K562 (cell line): ENCODE measurements at regions not wholly inside any gene's neighbourhood (a gene's known extent, or its start where the extent isn't known, plus 50 kb on each side); places are given as distances from the start of the nearest gene placed in this dataset.

ENCODE experiments used
- ATAC-seq: fragments of 200-7000 bp; cut with Tn5 transposase; 3 replicates; pipeline ENCODE4 v1.9.1; 2020; ENCODE audit warnings: moderate library complexity
- BruUV-seq: library from RNA; stranded (reverse); fragments of 400-500 nt; replicated peaks from 2 replicates; lab custom pipeline; 2021; lab: Mats Ljungman, UMichigan
- CTCF ChIA-PET: fragments of 300-600 bp; formaldehyde crosslinking; extraction: SDS; loops from one replicate; lab custom pipeline; 2021; ENCODE audit warnings: low intra/inter-chr PET ratio; lab: Yijun Ruan, JAX
- POLR2A ChIA-PET: fragments of 300-600, 350-650 bp; sonication (Branson Sonifier 250); formaldehyde crosslinking; extraction: SDS; loops from one replicate; lab custom pipeline; 2021; ENCODE audit warnings: antibody characterized with exemption, inconsistent platforms; lab: Yijun Ruan, JAX
- DNase-seq, 4 experiments: peaks; one replicate each; pipeline versions ENCODE4 v3.0.0 to v3.0.0-alpha.2; 2011 to 2018; ENCODE audit warnings: low spot score in 3 of 4, mixed read lengths in 3 of 4; ENCODE audit errors: extremely low read depth in 1 of 4
- FAIRE-seq: peaks from 2 replicates; lab custom pipeline; 2011; peaks lifted over from hg19 to GRCh38; lab: Jason Lieb, UNC
- H2AFZ ChIP-seq: 2 replicates; pipeline ENCODE4 v1.6.0; 2011; ENCODE audit warnings: low read depth, low read length, control low read depth, inconsistent platforms
- H3K27ac ChIP-seq: fragments of 200-600 bp; 3 replicates; pipeline ENCODE4 v1.8.0; 2011; ENCODE audit warnings: low read depth, mild to moderate bottlenecking, control low read depth, inconsistent platforms, low read length, moderate library complexity, mixed read lengths; ENCODE audit errors: extremely low read depth
- H3K27me3 ChIP-seq, 2 experiments: fragments of 300-600 bp in 1 of 2; 2 replicates in 1 of 2; 3 replicates in 1 of 2; pipeline versions ENCODE4 v1.6.0 to v1.8.0; 2011; ENCODE audit warnings: inconsistent platforms in 2 of 2, low read length in 2 of 2, mild to moderate bottlenecking in 1 of 2, mixed read lengths in 1 of 2, moderate library complexity in 1 of 2; ENCODE audit not compliant: control insufficient read depth in 2 of 2, insufficient read depth in 2 of 2
- H3K36me3 ChIP-seq: fragments of 300-600 bp; 3 replicates; pipeline ENCODE4 v1.8.0; 2011; ENCODE audit warnings: mild to moderate bottlenecking, low read length, inconsistent platforms; ENCODE audit not compliant: control insufficient read depth, insufficient read depth
- H3K4me1 ChIP-seq, 2 experiments: fragments of 200-600 bp in 1 of 2; replicated peaks in 1 of 2; 2 replicates in 1 of 2; 3 replicates in 1 of 2; pipeline versions ENCODE4 v1.5.1 to v1.8.0; 2011; ENCODE audit warnings: inconsistent platforms in 2 of 2, low read length in 2 of 2, mild to moderate bottlenecking in 1 of 2, mixed read lengths in 1 of 2, moderate library complexity in 1 of 2; ENCODE audit not compliant: control insufficient read depth in 2 of 2, insufficient read depth in 2 of 2
- H3K4me2 ChIP-seq: 2 replicates; pipeline ENCODE4 v1.6.1; 2011; ENCODE audit warnings: low read length, control low read depth, inconsistent platforms, mixed read lengths; ENCODE audit not compliant: insufficient read depth
- H3K4me3 ChIP-seq: fragments of 200-600 bp; sonication (generic), shearing (Covaris generic); 2 replicates; pipeline ENCODE4 v1.5.1; 2016; ENCODE audit warnings: control low read depth, inconsistent platforms
- H3K79me2 ChIP-seq: fragments of 200-600 bp; 3 replicates; pipeline ENCODE4 v1.8.0; 2011; ENCODE audit warnings: low read length, inconsistent platforms; ENCODE audit not compliant: control insufficient read depth, insufficient read depth
- H3K9ac ChIP-seq, 2 experiments: 2 replicates each; pipeline versions ENCODE4 v1.6.0 to v1.6.1; 2011; ENCODE audit warnings: low read depth in 2 of 2, low read length in 2 of 2, control low read depth in 1 of 2, inconsistent platforms in 1 of 2, mild to moderate bottlenecking in 1 of 2, mixed read lengths in 1 of 2; ENCODE audit not compliant: insufficient read depth in 1 of 2
- H3K9me1 ChIP-seq: one replicate; pipeline ENCODE4 v1.6.0; 2011; ENCODE audit warnings: inconsistent platforms, mild to moderate bottlenecking, low read length, moderate library complexity; ENCODE audit not compliant: control insufficient read depth, insufficient read depth
- H3K9me3 ChIP-seq: replicated peaks from 2 replicates; pipeline ENCODE4 v1.5.1; 2011; ENCODE audit warnings: low read depth, low read length, inconsistent platforms; ENCODE audit not compliant: control insufficient read depth, insufficient read depth
- H4K20me1 ChIP-seq: replicated peaks from 2 replicates; pipeline ENCODE4 v1.6.1; 2011; ENCODE audit warnings: low read length, inconsistent platforms, mixed read lengths; ENCODE audit not compliant: control insufficient read depth, insufficient read depth
- BRD4 ChIP-seq: fragments of 200-600 bp; sonication (generic); IDR thresholded peaks from 2 replicates; pipeline ENCODE4 v1.6.1; 2017; ENCODE audit warnings: inconsistent platforms
- CBX8 ChIP-seq: fragments of 200-600 bp; sonication (generic); IDR thresholded peaks from 2 replicates; pipeline ENCODE4 v1.6.1; 2012; ENCODE audit warnings: borderline replicate concordance, mixed run types, low read depth, mild to moderate bottlenecking, moderate library complexity, mixed read lengths, low read length, control low read depth, inconsistent platforms; ENCODE audit not compliant: poor library complexity, severe bottlenecking; ENCODE audit errors: extremely low read depth
- GATA2 ChIP-seq: sonication (generic); formaldehyde crosslinking; IDR thresholded peaks from 2 replicates; pipeline ENCODE4 v1.4.0; 2020; ENCODE audit warnings: mild to moderate bottlenecking, missing genetic modification reagents
- HNRNPLL ChIP-seq: fragments of 200-400 bp; formaldehyde crosslinking; IDR thresholded peaks from 2 replicates; pipeline ENCODE4 v1.6.1; 2017; ENCODE audit warnings: low read length, low read depth, mild to moderate bottlenecking; ENCODE audit not compliant: poor library complexity, severe bottlenecking
- NBN ChIP-seq: fragments of 450-650 bp; IDR thresholded peaks from 2 replicates; pipeline ENCODE4 v1.6.1; 2016; ENCODE audit warnings: low read depth, mild to moderate bottlenecking
- NONO ChIP-seq, 2 experiments: fragments of 200-400 bp in 1 of 2; fragments of 450-650 bp in 1 of 2; formaldehyde crosslinking in 1 of 2; IDR thresholded peaks; 2 replicates each; pipeline ENCODE4 v1.6.1; 2017; ENCODE audit warnings: low read depth in 2 of 2, mild to moderate bottlenecking in 2 of 2, moderate library complexity in 2 of 2, low read length in 1 of 2
- POLR2B ChIP-seq: fragments of 450-650 bp; IDR thresholded peaks from 2 replicates; pipeline ENCODE4 v1.6.1; 2018; ENCODE audit warnings: low read depth; ENCODE audit not compliant: partially characterized antibody
- RFX1 ChIP-seq: fragments of 450-650 bp; IDR thresholded peaks from 2 replicates; pipeline ENCODE4 v1.6.1; 2016; ENCODE audit warnings: mild to moderate bottlenecking, moderate library complexity
- TAF7 ChIP-seq: fragments of 450-650 bp; IDR thresholded peaks from 2 replicates; pipeline ENCODE4 v1.6.1; 2016; ENCODE audit warnings: missing genetic modification characterization, missing compliant biosample characterization
- ZC3H4 ChIP-seq: sonication (generic); formaldehyde crosslinking; IDR thresholded peaks from 2 replicates; pipeline ENCODE4 v1.9.0; 2021; ENCODE audit warnings: missing genetic modification reagents, borderline replicate concordance
- ZNF212 ChIP-seq: fragments of 450-650 bp; formaldehyde crosslinking; IDR thresholded peaks from 2 replicates; pipeline ENCODE4 v1.4.0; 2020; ENCODE audit warnings: mild to moderate bottlenecking
- WGBS: fragments of 100-300 bp; shearing (Covaris generic); methylation state at CpG from one replicate; pipeline ENCODE4 v1.1.6; 2016; ENCODE audit warnings: low coverage, mixed read lengths; ENCODE audit not compliant: insufficient coverage; ENCODE audit errors: missing lambda C conversion rate; 5-methylcytosine and 5-hydroxymethylcytosine counted together
- in situ Hi-C: fragments of 300-500 bp; cut with MboI; formaldehyde crosslinking; loops from 4 replicates; pipeline ENCODE4 v1.15.0; 2018; ENCODE audit warnings: inconsistent platforms, mixed read lengths
- intact Hi-C: fragments of 100-400 bp; cut with micrococcal nuclease; formaldehyde crosslinking; loops from 2 replicates; pipeline ENCODE4 v1.14.2; 2022
- TF ChIP-seq, protein P1 (sequence below): fragments of 200-800 bp; sonication (Bioruptor generic); IDR thresholded peaks from 2 replicates; pipeline ENCODE4 v1.6.1; 2017; ENCODE audit warnings: missing genetic modification characterization, missing compliant biosample characterization
- TF ChIP-seq, protein P2 (sequence below): sonication (generic); formaldehyde crosslinking; IDR thresholded peaks from 2 replicates; pipeline ENCODE4 v1.8.0; 2023; ENCODE audit warnings: mild to moderate bottlenecking, missing genetic modification reagents
- TF ChIP-seq, protein P3 (sequence below): fragments of 250-450 bp; sonication (Bioruptor Pico); IDR thresholded peaks from 2 replicates; pipeline ENCODE4 v1.5.0; 2020; ENCODE audit warnings: mild to moderate bottlenecking, borderline replicate concordance

DNA sequence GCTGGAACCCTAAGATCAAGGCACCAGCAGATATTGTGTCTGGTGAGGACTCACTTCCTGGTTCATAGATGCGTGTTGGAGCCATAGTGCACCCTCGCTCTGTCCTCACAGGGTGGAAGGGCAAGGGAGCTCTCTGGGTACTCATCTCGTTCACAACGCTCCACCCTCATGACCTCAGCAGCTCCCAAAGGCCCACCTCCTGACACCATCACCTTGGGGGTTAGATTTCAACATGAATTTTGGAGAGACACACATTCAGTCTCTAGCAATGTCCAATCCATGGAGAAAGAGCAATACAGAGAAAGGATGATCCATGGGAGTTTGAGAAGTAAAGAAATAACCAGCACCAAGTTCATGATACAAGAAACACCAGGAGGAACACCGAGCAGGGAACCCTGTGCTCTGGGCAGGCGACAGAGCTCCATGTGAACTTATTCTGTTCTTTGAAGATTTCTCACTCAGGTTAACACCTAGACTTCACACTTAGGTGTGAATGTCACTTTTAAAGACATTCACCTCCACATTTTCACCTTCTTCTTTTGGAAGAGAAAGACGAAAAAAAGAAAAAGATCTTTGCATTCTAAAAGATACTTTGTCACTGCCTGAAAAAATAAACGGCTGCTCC, 171.8 kb upstream of the FAM9B start:
- 0% methylated on average over 8 of the region's 8 CpGs for WGBS
- Histone ChIP-seq H3K27ac (no peak overlapping the region), H3K4me3 (no peak overlapping the region), H3K36me3 (no peaks in the 10 kb centered on the region), H3K79me2 (no peaks in the 10 kb centered on the region), H3K4me2 (no peak overlapping the region), H3K4me1 (no peaks in the 10 kb centered on the region), H3K9me3 (no peaks in the 10 kb centered on the region), H3K9me1 (no peaks in the 10 kb centered on the region), H2AFZ (no peak overlapping the region), H3K27me3 (no peaks in the 10 kb centered on the region; a peak in 3 of 5 replicates), H4K20me1 (no peaks in the 10 kb centered on the region), H3K9ac (no peak overlapping the region)
- FAIRE-seq (no peak), ATAC-seq (no peak), DNase-seq (no peak)
- CTCF ChIA-PET: no interaction called here
- POLR2A ChIA-PET: no interaction called here
- no peak for TF ChIP-seq POLR2B
- TF ChIP-seq RFX1: no peak
- TF ChIP-seq CBX8: no peak
- TF ChIP-seq ZNF212 (CRISPR knock-in tag): no peak
- TF ChIP-seq HNRNPLL: no peak
- TF ChIP-seq NONO (IDR thresholded peaks at IDR 0.05; ENCODE audit: low read depth in 2 of 2, low read length in 1 of 2): no peak
- TF ChIP-seq, protein P1, sequence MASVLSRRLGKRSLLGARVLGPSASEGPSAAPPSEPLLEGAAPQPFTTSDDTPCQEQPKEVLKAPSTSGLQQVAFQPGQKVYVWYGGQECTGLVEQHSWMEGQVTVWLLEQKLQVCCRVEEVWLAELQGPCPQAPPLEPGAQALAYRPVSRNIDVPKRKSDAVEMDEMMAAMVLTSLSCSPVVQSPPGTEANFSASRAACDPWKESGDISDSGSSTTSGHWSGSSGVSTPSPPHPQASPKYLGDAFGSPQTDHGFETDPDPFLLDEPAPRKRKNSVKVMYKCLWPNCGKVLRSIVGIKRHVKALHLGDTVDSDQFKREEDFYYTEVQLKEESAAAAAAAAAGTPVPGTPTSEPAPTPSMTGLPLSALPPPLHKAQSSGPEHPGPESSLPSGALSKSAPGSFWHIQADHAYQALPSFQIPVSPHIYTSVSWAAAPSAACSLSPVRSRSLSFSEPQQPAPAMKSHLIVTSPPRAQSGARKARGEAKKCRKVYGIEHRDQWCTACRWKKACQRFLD (CRISPR knock-in tag): no peak
- TF ChIP-seq GATA2: no peak
- TF ChIP-seq, protein P2, sequence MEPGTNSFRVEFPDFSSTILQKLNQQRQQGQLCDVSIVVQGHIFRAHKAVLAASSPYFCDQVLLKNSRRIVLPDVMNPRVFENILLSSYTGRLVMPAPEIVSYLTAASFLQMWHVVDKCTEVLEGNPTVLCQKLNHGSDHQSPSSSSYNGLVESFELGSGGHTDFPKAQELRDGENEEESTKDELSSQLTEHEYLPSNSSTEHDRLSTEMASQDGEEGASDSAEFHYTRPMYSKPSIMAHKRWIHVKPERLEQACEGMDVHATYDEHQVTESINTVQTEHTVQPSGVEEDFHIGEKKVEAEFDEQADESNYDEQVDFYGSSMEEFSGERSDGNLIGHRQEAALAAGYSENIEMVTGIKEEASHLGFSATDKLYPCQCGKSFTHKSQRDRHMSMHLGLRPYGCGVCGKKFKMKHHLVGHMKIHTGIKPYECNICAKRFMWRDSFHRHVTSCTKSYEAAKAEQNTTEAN (CRISPR knock-in tag): no peak
- TF ChIP-seq NBN: no peak
- TF ChIP-seq, protein P3, sequence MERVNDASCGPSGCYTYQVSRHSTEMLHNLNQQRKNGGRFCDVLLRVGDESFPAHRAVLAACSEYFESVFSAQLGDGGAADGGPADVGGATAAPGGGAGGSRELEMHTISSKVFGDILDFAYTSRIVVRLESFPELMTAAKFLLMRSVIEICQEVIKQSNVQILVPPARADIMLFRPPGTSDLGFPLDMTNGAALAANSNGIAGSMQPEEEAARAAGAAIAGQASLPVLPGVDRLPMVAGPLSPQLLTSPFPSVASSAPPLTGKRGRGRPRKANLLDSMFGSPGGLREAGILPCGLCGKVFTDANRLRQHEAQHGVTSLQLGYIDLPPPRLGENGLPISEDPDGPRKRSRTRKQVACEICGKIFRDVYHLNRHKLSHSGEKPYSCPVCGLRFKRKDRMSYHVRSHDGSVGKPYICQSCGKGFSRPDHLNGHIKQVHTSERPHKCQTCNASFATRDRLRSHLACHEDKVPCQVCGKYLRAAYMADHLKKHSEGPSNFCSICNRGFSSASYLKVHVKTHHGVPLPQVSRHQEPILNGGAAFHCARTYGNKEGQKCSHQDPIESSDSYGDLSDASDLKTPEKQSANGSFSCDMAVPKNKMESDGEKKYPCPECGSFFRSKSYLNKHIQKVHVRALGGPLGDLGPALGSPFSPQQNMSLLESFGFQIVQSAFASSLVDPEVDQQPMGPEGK (CRISPR knock-in tag): no peak
- no peak for TF ChIP-seq TAF7 (tag)
- no peak for TF ChIP-seq ZC3H4 (CRISPR knock-in tag)
- no peak for TF ChIP-seq BRD4
- no TSS peak for BruUV-seq
- in situ Hi-C loops (no loop called here), intact Hi-C loops (no loop called here)
